Endodermal cell (in vitro differentiated cells): ENCODE measurements at regions not wholly inside any gene's neighbourhood (a gene's known extent, or its start where the extent isn't known, plus 50 kb on each side); places are given as distances from the start of the nearest gene placed in this dataset.

Experiments
- DNase-seq: peaks from one replicate; pipeline ENCODE4 v3.0.0-alpha.2; 2017
- H3K27ac ChIP-seq: 2 replicates; pipeline ENCODE4 v1.5.1; 2013; ENCODE audit warnings: mild to moderate bottlenecking, low read depth, low read length, moderate library complexity
- H3K27me3 ChIP-seq: 2 replicates; pipeline ENCODE4 v1.6.1; 2013; ENCODE audit warnings: mild to moderate bottlenecking, low read length, moderate library complexity; ENCODE audit not compliant: insufficient read depth, control insufficient read depth, poor library complexity, severe bottlenecking
- H3K36me3 ChIP-seq: 2 replicates; pipeline ENCODE4 v1.7.0; 2013; ENCODE audit warnings: mild to moderate bottlenecking, low read length, moderate library complexity; ENCODE audit not compliant: control insufficient read depth, insufficient read depth
- H3K4me1 ChIP-seq: one replicate; pipeline ENCODE4 v1.7.0; 2013; ENCODE audit warnings: low read length; ENCODE audit not compliant: control insufficient read depth, insufficient read depth
- H3K4me3 ChIP-seq: 2 replicates; pipeline ENCODE4 v1.5.1; 2013; ENCODE audit warnings: mild to moderate bottlenecking, low read length, moderate library complexity
- H3K9ac ChIP-seq: 2 replicates; pipeline ENCODE4 v1.6.1; 2013; ENCODE audit warnings: mild to moderate bottlenecking, low read length, moderate library complexity; ENCODE audit not compliant: poor library complexity, severe bottlenecking; ENCODE audit errors: extremely low read depth
- H3K9me3 ChIP-seq: 2 replicates; pipeline ENCODE4 v1.6.1; 2013; ENCODE audit warnings: mild to moderate bottlenecking, low read length, moderate library complexity; ENCODE audit not compliant: control insufficient read depth
- H3K27ac Mint-ChIP-seq: 2 replicates; pipeline ENCODE4 v1.8.0; 2020; ENCODE audit warnings: mixed read lengths
- H3K27me3 Mint-ChIP-seq: 2 replicates; pipeline ENCODE4 v1.8.0; 2021; ENCODE audit warnings: mild to moderate bottlenecking, mixed read lengths; ENCODE audit not compliant: insufficient read depth
- H3K36me3 Mint-ChIP-seq: 2 replicates; pipeline ENCODE4 v1.8.0; 2020; ENCODE audit warnings: low read depth, mixed read lengths
- H3K4me1 Mint-ChIP-seq: 2 replicates; pipeline ENCODE4 v1.8.0; 2020; ENCODE audit warnings: mixed read lengths
- H3K4me3 Mint-ChIP-seq: 2 replicates; pipeline ENCODE4 v1.8.0; 2020; ENCODE audit warnings: mild to moderate bottlenecking, moderate library complexity, mixed read lengths
- H3K9me3 Mint-ChIP-seq: 2 replicates; pipeline ENCODE4 v1.8.0; 2020; ENCODE audit warnings: mild to moderate bottlenecking, mixed read lengths
- WGBS, 2 experiments: methylation state at CpG; one replicate each; pipeline versions ENCODE4 v1.1.5 to v1.1.7; 2013; ENCODE audit warnings: missing lambda C conversion rate in 2 of 2, mixed read lengths in 1 of 2; ENCODE audit not compliant: insufficient coverage in 1 of 2, insufficient read length in 1 of 2; 5-methylcytosine and 5-hydroxymethylcytosine counted together
- TF ChIP-seq, protein P1 (sequence below): fragments of 200-600 bp; sonication (generic); conservative IDR thresholded peaks from 2 replicates; pipeline ENCODE4 v1.5.0; 2021; ENCODE audit warnings: antibody characterized with exemption, mild to moderate bottlenecking

DNA sequence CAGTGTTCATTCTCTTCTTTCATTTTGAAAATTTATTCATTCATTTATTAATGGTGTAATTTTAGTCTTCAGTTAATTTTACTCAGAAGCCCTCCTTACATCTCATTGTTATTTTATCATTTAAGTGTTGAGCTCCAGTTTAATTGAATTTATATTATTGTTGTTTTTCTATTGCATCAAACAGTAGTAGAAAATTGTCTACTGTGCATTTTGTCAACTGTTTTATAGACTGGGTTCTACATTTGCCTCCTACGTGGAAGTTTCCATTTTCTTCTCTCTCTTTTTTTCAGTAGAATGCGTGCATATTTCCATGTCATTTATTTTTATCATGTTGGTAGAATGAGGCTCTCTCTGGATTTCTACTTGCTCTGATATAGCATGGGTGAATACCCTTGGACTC is 487.4 kb downstream of the NR2F2 start:
- no peaks in the 10 kb centered on the region for H3K27me3 Mint-ChIP-seq
- TF ChIP-seq, protein P1, sequence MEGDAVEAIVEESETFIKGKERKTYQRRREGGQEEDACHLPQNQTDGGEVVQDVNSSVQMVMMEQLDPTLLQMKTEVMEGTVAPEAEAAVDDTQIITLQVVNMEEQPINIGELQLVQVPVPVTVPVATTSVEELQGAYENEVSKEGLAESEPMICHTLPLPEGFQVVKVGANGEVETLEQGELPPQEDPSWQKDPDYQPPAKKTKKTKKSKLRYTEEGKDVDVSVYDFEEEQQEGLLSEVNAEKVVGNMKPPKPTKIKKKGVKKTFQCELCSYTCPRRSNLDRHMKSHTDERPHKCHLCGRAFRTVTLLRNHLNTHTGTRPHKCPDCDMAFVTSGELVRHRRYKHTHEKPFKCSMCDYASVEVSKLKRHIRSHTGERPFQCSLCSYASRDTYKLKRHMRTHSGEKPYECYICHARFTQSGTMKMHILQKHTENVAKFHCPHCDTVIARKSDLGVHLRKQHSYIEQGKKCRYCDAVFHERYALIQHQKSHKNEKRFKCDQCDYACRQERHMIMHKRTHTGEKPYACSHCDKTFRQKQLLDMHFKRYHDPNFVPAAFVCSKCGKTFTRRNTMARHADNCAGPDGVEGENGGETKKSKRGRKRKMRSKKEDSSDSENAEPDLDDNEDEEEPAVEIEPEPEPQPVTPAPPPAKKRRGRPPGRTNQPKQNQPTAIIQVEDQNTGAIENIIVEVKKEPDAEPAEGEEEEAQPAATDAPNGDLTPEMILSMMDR: no peak
- 78% methylated on average over 2 of the region's 2 CpGs; no CpG with 5 or more reads in 1 of the 2 experiments for WGBS, 2 experiments
- H3K4me1 ChIP-seq: no peaks in the 10 kb centered on the region
- no peaks in the 10 kb centered on the region for H3K27me3 ChIP-seq
- no peak overlapping the region for H3K4me3 ChIP-seq
- DNase-seq: no peak
- H3K36me3 Mint-ChIP-seq: no peaks in the 10 kb centered on the region
- no peaks in the 10 kb centered on the region for H3K36me3 ChIP-seq
- H3K27ac Mint-ChIP-seq: no peak overlapping the region
- no peak overlapping the region for H3K9ac ChIP-seq
- peaks cover 9% of the 10 kb centered on the region for H3K4me1 Mint-ChIP-seq
- H3K27ac ChIP-seq: no peak overlapping the region
- no peaks in the 10 kb centered on the region for H3K9me3 ChIP-seq
- H3K9me3 Mint-ChIP-seq: no peaks in the 10 kb centered on the region
- H3K4me3 Mint-ChIP-seq: no peak overlapping the region

DNA sequence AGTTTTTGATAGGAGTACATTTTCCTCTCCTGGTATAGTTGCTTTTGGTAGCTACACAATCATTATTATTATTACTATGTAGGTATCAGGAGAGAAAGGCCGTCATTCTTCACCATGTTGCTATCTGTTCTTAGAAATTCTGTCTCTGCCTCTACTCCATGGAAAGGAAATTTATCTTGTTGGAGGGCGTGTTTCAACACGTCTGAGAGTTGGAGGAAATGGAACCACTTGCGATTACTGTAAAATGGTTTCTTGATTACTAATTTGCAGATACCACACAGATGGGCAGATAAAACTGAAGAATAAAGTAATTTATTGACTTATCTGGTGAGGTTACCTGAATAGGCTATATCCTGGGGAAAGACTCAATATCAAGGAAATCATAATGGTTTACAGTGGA is 488.4 kb downstream of the NR2F2 start:
- no peaks in the 10 kb centered on the region for H3K9me3 ChIP-seq
- H3K9me3 Mint-ChIP-seq: no peaks in the 10 kb centered on the region
- no peaks in the 10 kb centered on the region for H3K4me1 ChIP-seq
- H3K36me3 ChIP-seq: no peaks in the 10 kb centered on the region
- TF ChIP-seq, protein P1: no peak
- H3K4me3 ChIP-seq: no peak overlapping the region
- DNase-seq: no peak
- H3K27me3 ChIP-seq: no peaks in the 10 kb centered on the region
- H3K4me3 Mint-ChIP-seq: no peak overlapping the region
- no peak overlapping the region for H3K9ac ChIP-seq
- WGBS, 2 experiments: 93 to 100% methylated on average over 2 to 4 of the region's 4 CpGs
- peaks cover 9% of the 10 kb centered on the region for H3K4me1 Mint-ChIP-seq
- H3K27ac ChIP-seq: no peak overlapping the region
- no peaks in the 10 kb centered on the region for H3K36me3 Mint-ChIP-seq
- no peaks in the 10 kb centered on the region for H3K27me3 Mint-ChIP-seq
- no peak overlapping the region for H3K27ac Mint-ChIP-seq

DNA sequence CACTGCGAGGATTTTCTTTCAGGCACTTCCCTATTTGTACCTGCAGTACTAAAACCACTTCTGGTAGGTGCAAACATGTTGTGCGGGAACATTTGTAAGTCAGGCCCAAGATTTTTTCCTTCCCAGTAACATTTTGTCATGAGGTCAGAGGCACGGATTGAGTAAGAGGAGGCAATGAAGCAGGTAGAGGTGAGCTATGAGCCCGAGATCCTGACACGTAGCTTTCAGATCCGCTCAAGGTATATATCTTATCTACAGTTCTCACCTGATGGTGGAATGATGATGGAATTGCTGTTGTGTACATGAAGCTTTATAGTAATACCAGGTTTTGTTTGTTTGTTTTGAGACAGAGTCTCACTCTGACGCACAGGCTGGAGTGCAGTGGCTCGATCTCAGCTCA is 497.5 kb downstream of the NR2F2 start:
- Histone ChIP-seq H3K4me3 (no peak overlapping the region), H3K9ac (no peak overlapping the region), H3K36me3 (no peaks in the 10 kb centered on the region), H3K27ac (no peak overlapping the region), H3K27me3 (no peaks in the 10 kb centered on the region), H3K9me3 (no peaks in the 10 kb centered on the region), H3K4me1 (no peaks in the 10 kb centered on the region)
- Mint-ChIP-seq H3K4me1 (peaks cover 6% of the 10 kb centered on the region), H3K27ac (no peak overlapping the region), H3K27me3 (no peaks in the 10 kb centered on the region), H3K4me3 (no peak overlapping the region), H3K9me3 (no peaks in the 10 kb centered on the region), H3K36me3 (no peaks in the 10 kb centered on the region)
- WGBS, 2 experiments: 82 to 100% methylated on average over 2 to 8 of the region's 8 CpGs
- TF ChIP-seq, protein P1: no peak
- no peak for DNase-seq
